ENCODE measurements at regions not wholly inside any gene's neighbourhood (a gene's known extent, or its start where the extent isn't known, plus 50 kb on each side); places are given as distances from the start of the nearest gene placed in this dataset.

DNA sequence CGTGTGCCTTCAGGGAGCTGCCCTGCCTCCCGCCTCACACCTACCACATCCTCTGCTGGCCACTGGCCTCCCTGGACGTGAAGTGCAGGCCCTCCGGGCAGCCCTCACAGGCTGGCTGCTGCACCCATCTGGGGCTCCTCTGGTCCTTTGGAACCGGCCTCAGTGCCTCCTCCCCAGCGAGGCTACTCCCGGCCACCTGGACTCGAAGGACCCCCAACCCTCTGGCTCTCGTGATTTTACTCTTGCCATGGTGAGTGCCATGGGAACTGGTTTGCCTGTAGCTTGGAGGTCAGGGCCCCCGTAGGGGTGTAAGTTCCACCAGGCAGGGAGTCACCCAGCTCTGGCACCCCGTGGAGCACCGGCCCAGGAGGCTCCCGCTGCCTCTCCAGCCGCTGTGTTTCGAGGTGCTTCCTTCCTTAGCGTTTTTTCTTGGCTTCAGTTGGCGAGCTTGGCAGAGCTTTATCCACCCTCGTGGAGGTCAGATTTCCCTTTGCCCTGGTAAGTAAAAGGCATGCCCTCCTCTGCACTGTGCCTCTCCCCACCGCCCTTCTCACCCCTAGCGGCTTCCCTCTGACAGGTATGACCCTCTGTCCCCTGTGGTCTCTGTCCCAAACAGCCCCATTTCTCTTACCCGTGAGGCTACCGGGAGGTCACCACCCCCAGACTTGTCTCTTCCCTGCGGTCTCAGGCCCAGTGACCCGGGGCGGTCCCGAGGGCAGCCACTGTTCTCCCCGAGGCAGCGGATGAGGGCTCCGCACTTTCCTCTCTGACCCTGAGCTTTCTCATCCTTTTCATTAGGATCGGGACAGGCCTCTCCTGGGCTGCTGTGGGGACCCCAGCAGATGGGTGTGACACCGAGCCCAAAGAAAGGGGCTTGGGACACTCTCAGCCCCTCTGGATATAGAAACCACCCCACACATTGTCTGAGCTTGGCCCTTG is 203.1 kb upstream of the C14orf180 start:
- TF ChIP-seq POLR2A (IDR thresholded peaks at IDR 0.05; ENCODE audit: low read length) (no peak), GATA1 (IDR thresholded peaks at IDR 0.05; ENCODE audit: low read depth, low read length) (no peak)

Data from erythroblast (primary cell).